Activated T-cell treated with anti-CD3 and anti-CD28 coated beads for 24 hours (primary cell): ENCODE measurements at regions not wholly inside any gene's neighbourhood (a gene's known extent, or its start where the extent isn't known, plus 50 kb on each side); places are given as distances from the start of the nearest gene placed in this dataset.
"Not testable (repeated sequence)": the region's sequence is repeated elsewhere in the genome, so short reads cannot be mapped to it uniquely, and the experiment has no call there.

ENCODE experiments used
- DNase-seq: peaks from one replicate; pipeline ENCODE4 v3.0.0-alpha.2; 2020; ENCODE audit warnings: low read depth

- no peak for DNase-seq
Measured at GRCh38 chr9:78383130-78383529, 86.2 kb downstream of the PSAT1 start.

DNA sequence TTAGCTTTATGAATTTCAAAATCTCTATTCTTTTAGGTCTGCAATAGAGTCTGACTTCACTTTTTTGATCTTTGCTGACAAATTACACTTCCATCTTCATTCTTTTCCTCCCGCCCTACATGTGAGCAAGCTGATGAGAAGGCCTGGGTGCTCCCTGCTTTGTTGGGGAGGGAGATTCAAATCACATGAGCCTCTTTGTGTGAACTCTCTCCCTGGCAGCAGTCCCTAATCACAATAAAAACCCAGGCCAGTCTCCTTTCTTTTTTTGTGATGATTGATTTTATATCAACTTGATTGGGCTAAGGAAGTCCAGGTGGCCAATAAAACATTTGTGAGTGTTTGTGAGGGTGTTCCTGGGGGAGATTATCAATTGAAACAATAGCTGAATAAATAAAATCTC lies 89.4 kb downstream of the PSAT1 start:
- no peak for DNase-seq

DNA sequence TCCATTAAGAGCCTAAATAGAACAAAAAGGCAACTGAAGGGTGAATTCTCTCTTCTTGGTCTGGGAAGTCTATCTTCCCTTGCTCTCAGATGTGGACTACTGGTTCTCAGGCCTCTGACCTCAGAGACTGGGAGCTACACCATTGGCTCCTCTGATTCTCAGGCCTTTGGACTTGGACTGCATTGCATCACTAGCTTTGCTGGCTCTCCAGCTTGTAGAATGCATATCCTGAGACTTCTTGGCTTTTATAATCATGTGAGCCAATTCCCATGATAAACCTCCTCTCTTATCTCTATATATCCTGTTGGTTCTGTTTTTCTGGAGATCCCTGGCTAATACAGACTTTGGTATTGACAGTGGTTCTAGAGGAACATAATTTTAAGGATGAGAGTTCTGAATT lies 89.8 kb downstream of the PSAT1 start:
- DNase-seq = no peak

DNA sequence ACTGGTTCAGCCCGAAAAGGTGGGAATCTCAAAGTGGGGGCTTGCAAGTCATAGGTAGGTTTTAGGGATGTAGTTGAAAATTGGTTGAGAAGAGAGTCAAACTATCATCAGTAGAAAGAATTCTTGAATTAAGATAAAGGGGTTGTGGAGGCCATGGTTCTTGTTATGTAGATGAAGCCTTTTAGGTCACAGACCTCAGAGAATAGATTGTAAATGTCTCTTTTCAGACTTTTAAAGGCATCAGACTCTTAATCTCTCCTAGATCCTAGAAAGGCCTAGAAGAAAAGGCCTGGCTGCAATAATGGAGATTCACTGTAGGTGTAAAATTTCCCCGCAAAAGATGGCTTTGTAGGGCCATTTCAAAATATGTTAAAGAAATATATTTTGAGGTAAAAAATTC lies 96.4 kb downstream of the PSAT1 start:
- no peak for DNase-seq

GRCh38 chr9:78393932-78394331 lies 97.0 kb downstream of the PSAT1 start:
- no peak for DNase-seq

GRCh38 chr9:78396087-78396486 lies 99.2 kb downstream of the PSAT1 start:
- DNase-seq = no peak

DNA sequence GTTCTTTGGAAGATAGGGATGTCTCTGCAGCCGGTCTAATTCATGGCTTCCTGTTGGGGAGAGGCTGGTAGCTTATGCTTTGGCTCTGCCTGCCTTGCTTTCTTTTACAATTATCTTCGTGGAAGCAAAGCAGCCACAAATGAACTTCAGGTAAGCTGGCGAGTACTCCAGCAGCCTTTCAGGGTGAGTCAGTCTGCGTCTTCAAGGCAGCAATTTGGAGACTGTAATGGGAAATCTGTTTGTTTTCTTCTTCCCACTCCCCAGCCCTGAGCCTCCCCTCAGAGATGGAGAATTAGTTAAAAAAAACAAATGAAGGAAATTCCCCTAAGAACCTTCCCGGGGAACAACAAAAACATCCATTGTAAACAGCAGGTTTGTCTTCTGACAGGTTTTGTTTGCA lies 100.1 kb downstream of the PSAT1 start:
- DNase-seq = no peak

- no peak for DNase-seq
Measured at GRCh38 chr9:78397454-78397853, 100.5 kb downstream of the PSAT1 start.

- no peak for DNase-seq
Measured at GRCh38 chr9:78399153-78399552, 102.2 kb downstream of the PSAT1 start.

DNA sequence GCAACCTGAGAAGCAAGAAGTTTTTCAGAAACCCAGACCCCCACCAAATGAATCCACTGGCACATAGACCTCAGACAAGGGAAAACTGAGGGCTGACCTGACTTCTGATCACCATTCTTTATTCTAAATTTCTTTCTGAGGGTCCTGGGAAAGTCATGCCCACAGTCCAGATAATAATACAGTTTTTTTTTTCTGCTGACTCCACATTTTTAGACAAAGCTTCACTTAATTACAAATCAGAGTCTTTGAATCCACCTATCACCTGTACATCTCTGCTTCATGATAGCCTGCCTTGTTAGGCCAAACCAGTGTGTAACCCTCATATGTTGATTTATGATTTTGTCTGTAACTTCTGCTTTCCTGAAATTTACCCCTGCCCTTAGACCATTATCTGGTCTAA lies 103.6 kb downstream of the PSAT1 start:
- no peak for DNase-seq

DNA sequence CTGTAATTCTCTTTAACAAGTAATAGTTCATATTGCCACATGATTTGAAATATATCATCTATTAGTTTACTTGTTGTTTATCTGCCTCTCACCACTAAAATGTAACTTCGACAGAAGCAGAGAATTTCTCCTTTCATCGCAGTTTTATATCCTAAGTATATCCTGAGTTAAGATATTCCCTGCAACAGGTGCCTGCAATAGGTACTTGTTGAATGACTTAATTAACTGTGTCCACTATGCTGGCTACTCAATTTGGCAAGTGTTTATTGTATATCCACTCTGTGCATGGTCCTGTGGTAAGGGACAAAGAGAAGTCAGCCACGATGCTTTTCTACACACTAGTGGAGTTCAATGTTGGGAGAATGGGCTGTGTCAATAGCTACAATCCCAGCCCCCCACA lies 108.5 kb downstream of the PSAT1 start:
- no peak for DNase-seq

DNA sequence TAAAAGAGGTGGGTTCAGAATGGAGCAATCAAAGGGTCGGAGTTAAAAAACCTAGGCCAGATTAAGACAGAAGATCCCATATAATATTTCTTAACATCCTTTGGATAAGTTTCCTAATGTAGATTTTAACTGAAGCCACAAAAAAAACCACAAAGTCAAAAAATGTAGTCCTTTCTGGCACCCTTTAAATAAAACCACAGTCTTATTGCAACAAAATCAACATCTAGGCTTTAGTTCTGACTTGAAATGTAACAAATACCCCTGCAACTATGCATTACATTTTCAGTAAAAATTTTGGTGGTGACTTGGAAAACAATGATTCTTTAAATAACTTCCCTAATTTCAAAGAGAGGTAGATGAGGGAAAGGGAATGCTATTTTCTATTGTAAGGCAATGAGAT lies 109.2 kb downstream of the PSAT1 start:
- no peak for DNase-seq

DNA sequence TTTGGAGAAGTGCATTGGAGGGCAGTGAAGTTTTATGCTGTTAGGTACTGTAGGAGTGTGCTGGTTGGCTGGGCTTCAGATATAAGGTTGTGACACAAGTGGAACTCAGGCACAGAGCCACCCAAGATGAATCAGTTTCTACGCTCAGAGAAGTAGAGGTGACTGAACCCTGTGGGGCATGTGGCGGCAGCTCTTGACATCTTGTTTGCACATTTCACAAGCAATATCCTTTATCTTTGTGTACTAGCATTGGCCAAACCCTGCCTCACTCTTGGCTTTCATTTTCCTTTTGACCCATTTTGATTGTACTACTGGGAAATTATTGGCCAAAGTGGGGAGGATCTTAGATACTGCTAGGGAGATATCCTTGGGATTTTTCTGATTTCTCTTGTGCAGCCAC lies 110.0 kb downstream of the PSAT1 start:
- no peak for DNase-seq

GRCh38 chr9:78407636-78408312 lies 110.8 kb downstream of the PSAT1 start:
- no peak for DNase-seq

- DNase-seq = no peak
Measured at GRCh38 chr9:78408388-78408787, 111.5 kb downstream of the PSAT1 start.

- not testable (repeated sequence) for DNase-seq
Measured at GRCh38 chr9:78409928-78410510, 113.1 kb downstream of the PSAT1 start.

GRCh38 chr9:78422309-78422708 lies 125.4 kb downstream of the PSAT1 start:
- DNase-seq = no peak

- no peak for DNase-seq
Measured at GRCh38 chr9:78424299-78424698, 127.4 kb downstream of the PSAT1 start.

DNA sequence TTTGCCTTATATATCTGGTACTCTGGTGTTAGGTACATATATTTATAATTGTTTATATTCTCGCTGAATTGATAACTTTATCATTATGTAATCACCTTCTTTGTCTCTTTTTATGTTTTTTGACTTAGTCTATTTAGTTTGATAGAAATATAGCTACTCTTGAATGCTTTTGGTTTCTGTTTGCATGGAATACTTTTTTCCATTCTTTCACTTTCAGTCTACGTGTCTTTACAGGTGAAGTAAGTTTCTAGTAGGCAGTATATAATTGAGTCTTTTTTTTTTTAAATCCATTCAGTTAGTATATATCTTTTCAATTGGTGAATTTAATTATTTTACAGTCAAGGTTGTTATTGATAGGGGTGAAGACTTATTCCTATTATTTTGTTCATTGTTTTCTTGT lies 131.7 kb downstream of the PSAT1 start:
- DNase-seq = no peak

- no peak for DNase-seq
Measured at GRCh38 chr9:78430387-78430786, 133.5 kb downstream of the PSAT1 start.

DNA sequence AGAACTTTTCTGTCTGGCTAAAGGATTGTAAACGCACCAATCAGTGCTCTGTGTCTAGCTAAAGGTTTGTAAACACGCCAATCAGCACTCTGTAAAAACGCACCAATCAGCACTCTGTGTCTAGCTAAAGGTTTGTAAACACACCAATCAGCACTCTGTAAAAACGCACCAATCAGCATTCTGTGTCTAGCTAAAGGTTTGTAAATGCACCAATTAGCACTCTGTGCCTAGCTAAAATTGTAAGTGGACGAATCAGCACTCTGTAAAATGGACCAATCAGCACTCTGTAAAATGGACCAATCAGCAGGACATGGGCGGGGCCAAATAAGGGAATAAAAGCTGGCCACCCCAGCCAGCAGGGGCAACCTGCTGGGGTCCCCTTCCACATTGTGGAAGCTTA lies 134.1 kb downstream of the PSAT1 start:
- DNase-seq = not testable (repeated sequence)

DNA sequence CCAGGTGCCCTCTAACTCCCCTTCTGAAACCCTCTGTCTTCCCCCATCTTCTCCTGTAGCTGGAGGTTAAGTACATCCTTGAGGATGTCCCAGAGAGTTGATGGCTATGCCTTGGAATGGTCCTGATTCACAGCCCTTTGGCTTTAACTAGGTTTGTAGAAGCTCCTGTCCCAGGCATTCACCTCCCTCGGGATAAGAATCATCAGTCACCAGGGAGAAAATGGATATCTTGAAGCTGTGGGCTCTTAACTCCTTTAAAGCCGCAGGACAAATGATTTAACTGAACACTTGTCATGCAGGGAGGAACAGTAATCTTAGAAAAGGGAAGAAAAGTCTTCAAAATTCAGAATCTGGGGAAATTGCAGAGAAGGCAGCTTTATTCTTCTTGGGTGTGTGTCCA lies 139.9 kb downstream of the PSAT1 start:
- no peak for DNase-seq

- DNase-seq = no peak
Measured at GRCh38 chr9:78437296-78437695, 140.4 kb downstream of the PSAT1 start.

- DNase-seq = no peak
Measured at GRCh38 chr9:78437806-78438205, 140.9 kb downstream of the PSAT1 start.
